ENCODE measurements at regions not wholly inside any gene's neighbourhood (a gene's known extent, or its start where the extent isn't known, plus 50 kb on each side); places are given as distances from the start of the nearest gene placed in this dataset.

GRCh38 chr4:110933341-110933740 lies 310.5 kb upstream of the PITX2 start:
- Histone ChIP-seq H2AFZ (replicated peaks; ENCODE audit: low read length, poor library complexity) (no peak overlapping the region), H3K36me3 (ENCODE audit: control insufficient read depth, insufficient read depth, low read length) (no peaks in the 10 kb centered on the region), H4K8ac (ENCODE audit: low read depth in 2 of 2, low read length in 2 of 2) (no peak overlapping the region), H3K4ac (ENCODE audit: low read depth, low read length) (no peak overlapping the region), H4K20me1 (ENCODE audit: insufficient read depth, low read length) (no peaks in the 10 kb centered on the region), H3K4me3 (ENCODE audit: insufficient read depth, low read depth, low read length) (no peak overlapping the region), H4K5ac (ENCODE audit: low read depth, low read length) (no peak overlapping the region), H3K18ac (ENCODE audit: low read depth, low read length) (no peak overlapping the region), H2BK5ac (ENCODE audit: low read depth, low read length, poor library complexity, severe bottlenecking) (no peak overlapping the region), H2BK15ac (ENCODE audit: low read depth, low read length) (no peak overlapping the region), H3K14ac (replicated peaks; ENCODE audit: low read depth, low read length) (no peak overlapping the region), H3K9ac (ENCODE audit: low read depth, low read length) (no peak overlapping the region), H3K4me2 (ENCODE audit: low read depth, low read length) (no peak overlapping the region), H3K27me3 (ENCODE audit: control insufficient read depth, insufficient read depth, low read length) (no peaks in the 10 kb centered on the region), H3K27ac (ENCODE audit: insufficient read depth, low read length) (no peak overlapping the region), H2AK5ac (ENCODE audit: low read depth, low read length) (no peak overlapping the region), H2BK120ac (ENCODE audit: low read depth, low read length) (no peak overlapping the region), H2AK9ac (replicated peaks; ENCODE audit: low read depth, low read length, poor library complexity) (no peak overlapping the region), H3K9me3 (ENCODE audit: control insufficient read depth, insufficient read depth, low read length) (no peaks in the 10 kb centered on the region), H3K4me1 (ENCODE audit: control insufficient read depth, insufficient read depth, low read length) (no peaks in the 10 kb centered on the region), H3K23ac (ENCODE audit: low read depth, low read length) (no peak overlapping the region), H3K9me1 (ENCODE audit: insufficient read depth, low read length) (no peaks in the 10 kb centered on the region), H4K91ac (ENCODE audit: insufficient read depth, low read depth, low read length) (no peak overlapping the region), H3K56ac (ENCODE audit: extremely low read depth, insufficient read depth, low read length) (no peak overlapping the region), H3K79me1 (ENCODE audit: low read depth in 1 of 2, low read length in 2 of 2) (no peaks in the 10 kb centered on the region), H2BK20ac (ENCODE audit: low read depth, low read length) (no peak overlapping the region)
- BruUV-seq (replicated peaks) = no TSS peak
- dilution Hi-C loops (cut with HindIII; ENCODE audit: low sequenced_read_pairs, unreplicated experiment) (no loop called here), in situ Hi-C loops (cut with MboI; ENCODE audit: low sequenced_read_pairs) (no loop called here), intact Hi-C loops (cut with micrococcal nuclease) (no loop called here)
- WGBS, 2 experiments (ENCODE audit: extremely low coverage in 2 of 2, insufficient read length in 1 of 2) = no CpG with 5 or more reads among the region's 3 CpGs
- DNase-seq (no peak), ATAC-seq (ENCODE audit: low read depth) (no peak)
- POLR2A ChIA-PET (ENCODE audit: unreplicated experiment) = no interaction called here
- no peak for TF ChIP-seq ELK1 (IDR thresholded peaks at IDR 0.05; ENCODE audit: borderline replicate concordance, low read depth, low read length)
- CTCF ChIA-PET = no interaction called here

Measured in IMR-90 (cell line).